ENCODE measurements at regions not wholly inside any gene's neighbourhood (a gene's known extent, or its start where the extent isn't known, plus 50 kb on each side); places are given as distances from the start of the nearest gene placed in this dataset.

- TF ChIP-seq ZNF311 (tag by site-specific recombination; IDR thresholded peaks at IDR 0.05; ENCODE audit: borderline replicate concordance) (no peak), ZNF146 (tag by site-specific recombination; IDR thresholded peaks at IDR 0.05) (no peak), ATF2 (tag by site-specific recombination; IDR thresholded peaks at IDR 0.05; ENCODE audit: low read depth) (no peak), ZBTB21 (tag by site-specific recombination; IDR thresholded peaks at IDR 0.05) (no peak), CTCF (tag by site-specific recombination; IDR thresholded peaks at IDR 0.05) (no peak), BCL11A (tag by site-specific recombination; IDR thresholded peaks at IDR 0.05; ENCODE audit: low read depth) (no peak), ZNF521 (tag by site-specific recombination; IDR thresholded peaks at IDR 0.05) (no peak), HOXC10 (CRISPR knock-in tag; IDR thresholded peaks at IDR 0.05) (no peak), ZNF24 (tag by site-specific recombination; IDR thresholded peaks at IDR 0.05) (no peak), ZSCAN4 (tag by site-specific recombination; IDR thresholded peaks at IDR 0.05) (no peak)
- TF ChIP-seq, protein P1, sequence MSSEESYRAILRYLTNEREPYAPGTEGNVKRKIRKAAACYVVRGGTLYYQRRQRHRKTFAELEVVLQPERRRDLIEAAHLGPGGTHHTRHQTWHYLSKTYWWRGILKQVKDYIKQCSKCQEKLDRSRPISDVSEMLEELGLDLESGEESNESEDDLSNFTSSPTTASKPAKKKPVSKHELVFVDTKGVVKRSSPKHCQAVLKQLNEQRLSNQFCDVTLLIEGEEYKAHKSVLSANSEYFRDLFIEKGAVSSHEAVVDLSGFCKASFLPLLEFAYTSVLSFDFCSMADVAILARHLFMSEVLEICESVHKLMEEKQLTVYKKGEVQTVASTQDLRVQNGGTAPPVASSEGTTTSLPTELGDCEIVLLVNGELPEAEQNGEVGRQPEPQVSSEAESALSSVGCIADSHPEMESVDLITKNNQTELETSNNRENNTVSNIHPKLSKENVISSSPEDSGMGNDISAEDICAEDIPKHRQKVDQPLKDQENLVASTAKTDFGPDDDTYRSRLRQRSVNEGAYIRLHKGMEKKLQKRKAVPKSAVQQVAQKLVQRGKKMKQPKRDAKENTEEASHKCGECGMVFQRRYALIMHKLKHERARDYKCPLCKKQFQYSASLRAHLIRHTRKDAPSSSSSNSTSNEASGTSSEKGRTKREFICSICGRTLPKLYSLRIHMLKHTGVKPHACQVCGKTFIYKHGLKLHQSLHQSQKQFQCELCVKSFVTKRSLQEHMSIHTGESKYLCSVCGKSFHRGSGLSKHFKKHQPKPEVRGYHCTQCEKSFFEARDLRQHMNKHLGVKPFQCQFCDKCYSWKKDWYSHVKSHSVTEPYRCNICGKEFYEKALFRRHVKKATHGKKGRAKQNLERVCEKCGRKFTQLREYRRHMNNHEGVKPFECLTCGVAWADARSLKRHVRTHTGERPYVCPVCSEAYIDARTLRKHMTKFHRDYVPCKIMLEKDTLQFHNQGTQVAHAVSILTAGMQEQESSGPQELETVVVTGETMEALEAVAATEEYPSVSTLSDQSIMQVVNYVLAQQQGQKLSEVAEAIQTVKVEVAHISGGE (tag by site-specific recombination; conservative IDR thresholded peaks at IDR 0.05; ENCODE audit: low read depth) = no peak
- TF ChIP-seq, protein P2, sequence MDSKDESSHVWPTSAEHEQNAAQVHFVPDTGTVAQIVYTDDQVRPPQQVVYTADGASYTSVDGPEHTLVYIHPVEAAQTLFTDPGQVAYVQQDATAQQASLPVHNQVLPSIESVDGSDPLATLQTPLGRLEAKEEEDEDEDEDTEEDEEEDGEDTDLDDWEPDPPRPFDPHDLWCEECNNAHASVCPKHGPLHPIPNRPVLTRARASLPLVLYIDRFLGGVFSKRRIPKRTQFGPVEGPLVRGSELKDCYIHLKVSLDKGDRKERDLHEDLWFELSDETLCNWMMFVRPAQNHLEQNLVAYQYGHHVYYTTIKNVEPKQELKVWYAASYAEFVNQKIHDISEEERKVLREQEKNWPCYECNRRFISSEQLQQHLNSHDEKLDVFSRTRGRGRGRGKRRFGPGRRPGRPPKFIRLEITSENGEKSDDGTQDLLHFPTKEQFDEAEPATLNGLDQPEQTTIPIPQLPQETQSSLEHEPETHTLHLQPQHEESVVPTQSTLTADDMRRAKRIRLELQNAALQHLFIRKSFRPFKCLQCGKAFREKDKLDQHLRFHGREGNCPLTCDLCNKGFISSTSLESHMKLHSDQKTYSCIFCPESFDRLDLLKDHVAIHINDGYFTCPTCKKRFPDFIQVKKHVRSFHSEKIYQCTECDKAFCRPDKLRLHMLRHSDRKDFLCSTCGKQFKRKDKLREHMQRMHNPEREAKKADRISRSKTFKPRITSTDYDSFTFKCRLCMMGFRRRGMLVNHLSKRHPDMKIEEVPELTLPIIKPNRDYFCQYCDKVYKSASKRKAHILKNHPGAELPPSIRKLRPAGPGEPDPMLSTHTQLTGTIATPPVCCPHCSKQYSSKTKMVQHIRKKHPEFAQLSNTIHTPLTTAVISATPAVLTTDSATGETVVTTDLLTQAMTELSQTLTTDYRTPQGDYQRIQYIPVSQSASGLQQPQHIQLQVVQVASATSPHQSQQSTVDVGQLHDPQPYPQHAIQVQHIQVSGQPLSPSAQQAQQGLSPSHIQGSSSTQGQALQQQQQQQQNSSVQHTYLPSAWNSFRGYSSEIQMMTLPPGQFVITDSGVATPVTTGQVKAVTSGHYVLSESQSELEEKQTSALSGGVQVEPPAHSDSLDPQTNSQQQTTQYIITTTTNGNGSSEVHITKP (tag by site-specific recombination; IDR thresholded peaks at IDR 0.05) = no peak
- TF ChIP-seq, protein P3, sequence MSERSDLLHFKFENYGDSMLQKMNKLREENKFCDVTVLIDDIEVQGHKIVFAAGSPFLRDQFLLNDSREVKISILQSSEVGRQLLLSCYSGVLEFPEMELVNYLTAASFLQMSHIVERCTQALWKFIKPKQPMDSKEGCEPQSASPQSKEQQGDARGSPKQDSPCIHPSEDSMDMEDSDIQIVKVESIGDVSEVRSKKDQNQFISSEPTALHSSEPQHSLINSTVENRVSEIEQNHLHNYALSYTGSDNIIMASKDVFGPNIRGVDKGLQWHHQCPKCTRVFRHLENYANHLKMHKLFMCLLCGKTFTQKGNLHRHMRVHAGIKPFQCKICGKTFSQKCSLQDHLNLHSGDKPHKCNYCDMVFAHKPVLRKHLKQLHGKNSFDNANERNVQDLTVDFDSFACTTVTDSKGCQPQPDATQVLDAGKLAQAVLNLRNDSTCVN (tag by site-specific recombination; optimal IDR thresholded peaks at IDR 0.05) = no peak
Observed at GRCh38 chr13:22940090-22940710, 240.6 kb upstream of the SGCG start.
